ENCODE measurements at regions not wholly inside any gene's neighbourhood (a gene's known extent, or its start where the extent isn't known, plus 50 kb on each side); places are given as distances from the start of the nearest gene placed in this dataset.

GRCh38 chr3:73813291-73813690 lies 188.6 kb upstream of the PDZRN3 start:
- POLR2A ChIA-PET = no interaction called here
- no peak for DNase-seq (ENCODE audit: low read depth, low spot score)
- no peak for TF ChIP-seq CTCF (IDR thresholded peaks at IDR 0.05; ENCODE audit: insufficient read depth, low read length, missing control alignments)
- CTCF ChIA-PET = interaction anchor here (1.9 kb wide), 1 partner anchor 305 kb away, joined by 6 read pairs; no protein-coding TSS in a partner anchor
- no peak overlapping the region for H3K4me3 ChIP-seq (ENCODE audit: low read depth, low read length)

GRCh38 chr3:73812054-73812453 lies 187.3 kb upstream of the PDZRN3 start:
- no peak overlapping the region for H3K4me3 ChIP-seq (ENCODE audit: low read depth, low read length)
- DNase-seq (ENCODE audit: low read depth, low spot score) = no peak
- no peak for TF ChIP-seq CTCF (IDR thresholded peaks at IDR 0.05; ENCODE audit: insufficient read depth, low read length, missing control alignments)
- ChIA-PET CTCF (interaction anchor here (1.9 kb wide), 1 partner anchor 304 kb away, joined by 6 read pairs; no protein-coding TSS in a partner anchor), POLR2A (no interaction called here)

- TF ChIP-seq CTCF (IDR thresholded peaks at IDR 0.05; ENCODE audit: insufficient read depth, low read length, missing control alignments) = no peak
- ChIA-PET CTCF (interaction anchor here (1.4 to 1.6 kb wide), 2 partner anchors 39 to 306 kb away, joined by 3 to 4 read pairs; no protein-coding TSS in a partner anchor), POLR2A (no interaction called here)
- no peak overlapping the region for H3K4me3 ChIP-seq (ENCODE audit: low read depth, low read length)
- DNase-seq (ENCODE audit: low read depth, low spot score) = no peak
Observed at GRCh38 chr3:73808862-73809509, 184.2 kb upstream of the PDZRN3 start.

GRCh38 chr3:73805435-73805834 lies 180.7 kb upstream of the PDZRN3 start:
- H3K4me3 ChIP-seq (ENCODE audit: low read depth, low read length) = no peak overlapping the region
- ChIA-PET CTCF (no interaction called here), POLR2A (no interaction called here)
- no peak for DNase-seq (ENCODE audit: low read depth, low spot score)
- TF ChIP-seq CTCF (IDR thresholded peaks at IDR 0.05; ENCODE audit: insufficient read depth, low read length, missing control alignments) = no peak

- no peak overlapping the region for H3K4me3 ChIP-seq (ENCODE audit: low read depth, low read length)
- TF ChIP-seq CTCF (IDR thresholded peaks at IDR 0.05; ENCODE audit: insufficient read depth, low read length, missing control alignments) = no peak
- ChIA-PET POLR2A (no interaction called here), CTCF (no interaction called here)
- no peak for DNase-seq (ENCODE audit: low read depth, low spot score)
Observed at GRCh38 chr3:73804204-73804603, 179.5 kb upstream of the PDZRN3 start.

GRCh38 chr3:73801444-73801843 lies 176.7 kb upstream of the PDZRN3 start:
- CTCF ChIA-PET = interaction anchor here (1.4 to 1.5 kb wide), 2 partner anchors 11 to 152 kb away, joined by 3 to 4 read pairs; no protein-coding TSS in a partner anchor

More at GRCh38 chr3:73801444-73801843, 176.7 kb upstream of the PDZRN3 start:
- no peak overlapping the region for H3K4me3 ChIP-seq (ENCODE audit: low read depth, low read length)
- no peak for DNase-seq (ENCODE audit: low read depth, low spot score)
- POLR2A ChIA-PET = interaction anchor here (1.6 kb wide), 1 partner anchor 254 kb away, joined by 3 read pairs; no protein-coding TSS in a partner anchor
- TF ChIP-seq CTCF (IDR thresholded peaks at IDR 0.05; ENCODE audit: insufficient read depth, low read length, missing control alignments) = no peak
